Thyroid gland (tissue), 4 donors: ENCODE measurements at regions not wholly inside any gene's neighbourhood (a gene's known extent, or its start where the extent isn't known, plus 50 kb on each side); places are given as distances from the start of the nearest gene placed in this dataset.

ENCODE experiments used
- CTCF ChIP-seq, 6 experiments: fragments of 200-600 bp in 3 of 6; fragments of 450-650 bp in 3 of 6; sonication (generic) in 3 of 6; IDR thresholded peaks; one replicate each; pipeline ENCODE4 v1.5.1; 2016 to 2019; ENCODE audit warnings: antibody characterized with exemption in 6 of 6, mild to moderate bottlenecking in 2 of 6, inconsistent platforms in 1 of 6, moderate library complexity in 1 of 6
- POLR2A ChIP-seq, 2 donors: fragments of 450-650 bp; IDR thresholded peaks; one replicate each; pipeline ENCODE4 v1.6.1; 2017; ENCODE audit warnings: antibody characterized with exemption in 2 of 2, mild to moderate bottlenecking in 2 of 2, moderate library complexity in 1 of 2

- TF ChIP-seq CTCF (IDR thresholded peaks at IDR 0.05) (no peak), POLR2A (IDR thresholded peaks at IDR 0.05) (no peak)
These were observed 259.3 kb downstream of the ERMARD start for GRCh38 chr6:170010665-170011203.
